Spleen (tissue), 7 donors: ENCODE measurements at regions not wholly inside any gene's neighbourhood (a gene's known extent, or its start where the extent isn't known, plus 50 kb on each side); places are given as distances from the start of the nearest gene placed in this dataset.

Source experiments
- CTCF ChIP-seq, 11 experiments: fragments of 200-600 bp in 7 of 11; fragments of 450-650 bp in 4 of 11; sonication (generic) in 4 of 11; IDR thresholded peaks in 8 of 11; conservative IDR thresholded peaks in 3 of 11; 1 replicate in 7 of 11; 2 replicates in 4 of 11; pipeline versions ENCODE4 v1.4.0 to v1.8.0; 2016 to 2021; ENCODE audit warnings: antibody characterized with exemption in 11 of 11, inconsistent platforms in 4 of 11, mild to moderate bottlenecking in 1 of 11
- POLR2A ChIP-seq, 3 donors: fragments of 450-650 bp; IDR thresholded peaks; one replicate each; pipeline ENCODE4 v1.5.1; 2017; ENCODE audit warnings: antibody characterized with exemption in 3 of 3, mild to moderate bottlenecking in 1 of 3
- donor health status: DM: no; HTN: no; CAD: no; lungs with moderate emphysema.
- donor health status: DM: no; HTN: no; CAD: no.
- donor health status: DM: no; HTN: no; CAD: no.

GRCh38 chr3:87478716-87479115 lies 202.3 kb upstream of the POU1F1 start:
- TF ChIP-seq CTCF (IDR thresholded peaks at IDR 0.05 in 8 of 11, conservative IDR thresholded peaks at IDR 0.05 in 3 of 11) (no peak), POLR2A (IDR thresholded peaks at IDR 0.05) (no peak)
